Lung (tissue), 11 donors: ENCODE measurements at regions not wholly inside any gene's neighbourhood (a gene's known extent, or its start where the extent isn't known, plus 50 kb on each side); places are given as distances from the start of the nearest gene placed in this dataset.

Experiments used
- ATAC-seq: fragments of 200-7000 bp; cut with Tn5 transposase; one replicate; pipeline ENCODE4 v1.9.1; 2020; ENCODE audit warnings: moderate number of reproducible peaks; ENCODE audit not compliant: insufficient read depth, low FRiP score
- DNase-seq, 3 donors: peaks; one replicate each; pipeline ENCODE4 v3.0.0-alpha.2; 2013 to 2017
- H3K27ac ChIP-seq, 2 donors: one replicate each; pipeline ENCODE4 v1.5.1; 2013; ENCODE audit warnings: mild to moderate bottlenecking in 2 of 2, moderate library complexity in 2 of 2, control low read depth in 1 of 2, inconsistent platforms in 1 of 2, low read depth in 1 of 2, low read length in 1 of 2
- H3K27me3 ChIP-seq, 3 donors: one replicate each; pipeline ENCODE4 v1.5.1; 2013; ENCODE audit warnings: low read length in 2 of 3; ENCODE audit not compliant: control insufficient read depth in 3 of 3, insufficient read depth in 3 of 3
- H3K36me3 ChIP-seq, 4 donors: one replicate each; pipeline ENCODE4 v1.5.1; 2013; ENCODE audit warnings: low read length in 4 of 4, mild to moderate bottlenecking in 1 of 4, moderate library complexity in 1 of 4; ENCODE audit not compliant: control insufficient read depth in 4 of 4, insufficient read depth in 4 of 4
- H3K4me1 ChIP-seq, 5 donors: one replicate each; pipeline ENCODE4 v1.5.1; 2013; ENCODE audit warnings: low read length in 5 of 5, mild to moderate bottlenecking in 2 of 5, moderate library complexity in 1 of 5; ENCODE audit not compliant: control insufficient read depth in 5 of 5, insufficient read depth in 5 of 5
- H3K4me3 ChIP-seq: one replicate; pipeline ENCODE4 v1.5.1; 2013; ENCODE audit warnings: mild to moderate bottlenecking, control low read depth, moderate library complexity
- H3K9ac ChIP-seq, 2 donors: one replicate each; pipeline ENCODE4 v1.5.1; 2013; ENCODE audit warnings: low read length in 2 of 2, control low read depth in 1 of 2; ENCODE audit not compliant: insufficient read depth in 1 of 2
- H3K9me3 ChIP-seq, 4 donors: one replicate each; pipeline ENCODE4 v1.5.1; 2013; ENCODE audit warnings: low read length in 3 of 4, mild to moderate bottlenecking in 1 of 4, moderate library complexity in 1 of 4; ENCODE audit not compliant: control insufficient read depth in 4 of 4, insufficient read depth in 3 of 4
- CTCF ChIP-seq: IDR thresholded peaks from 2 replicates; pipeline ENCODE4 v1.5.1; 2012; ENCODE audit warnings: mild to moderate bottlenecking; ENCODE audit errors: control extremely low read depth, extremely low read depth
- WGBS, 2 donors: extraction: QIAGEN DNeasy Blood & Tissue Kit; methylation state at CpG; one replicate each; pipeline ENCODE4 v1.1.7; 2013; 5-methylcytosine and 5-hydroxymethylcytosine counted together
- donor health status: control.
- donor health status: control.
- donor health status: Bipolar disorder and iron deficiency.
- donor health status: healthy.
- donor health status: DM: yes; HTN: yes; CAD: no.

- Histone ChIP-seq H3K4me1 (no peaks in the 10 kb centered on the region), H3K9me3 (no peaks in the 10 kb centered on the region), H3K27me3 (no peaks in the 10 kb centered on the region), H3K9ac (no peak overlapping the region), H3K4me3 (no peak overlapping the region), H3K36me3 (no peaks in the 10 kb centered on the region), H3K27ac (no peak overlapping the region)
- WGBS, 2 donors: 76 to 83% methylated on average over 4 of the region's 4 CpGs
- no peak for TF ChIP-seq CTCF
- DNase-seq (no peak), ATAC-seq (no peak)
Observed at GRCh38 chr18:7395566-7395965, 164.7 kb downstream of the LRRC30 start.

GRCh38 chr18:7413906-7414305 lies 153.2 kb upstream of the PTPRM start:
- Histone ChIP-seq H3K27ac (no peak overlapping the region), H3K9ac (no peak overlapping the region), H3K36me3 (no peaks in the 10 kb centered on the region), H3K27me3 (no peaks in the 10 kb centered on the region), H3K9me3 (no peaks in the 10 kb centered on the region), H3K4me3 (no peak overlapping the region), H3K4me1 (peaks cover 0 to 1% (median 0%) of the 10 kb centered on the region in 5 donors)
- TF ChIP-seq CTCF: no peak
- DNase-seq: no peak
- 92% methylated on average over 3 of the region's 3 CpGs for WGBS, 2 donors
- no peak for ATAC-seq

GRCh38 chr18:7414459-7414858 lies 152.7 kb upstream of the PTPRM start:
- no peaks in the 10 kb centered on the region for H3K27me3 ChIP-seq
- peaks cover 0 to 1% (median 0%) of the 10 kb centered on the region in 5 donors for H3K4me1 ChIP-seq
- H3K27ac ChIP-seq: peak overlapping the region in 1 of 2 donors; percentile 67
- DNase-seq (peak in 1 of 3 donors; percentile 25), ATAC-seq (peak; percentile 41)
- H3K9me3 ChIP-seq: no peaks in the 10 kb centered on the region
- no peak overlapping the region for H3K4me3 ChIP-seq
- no peak for TF ChIP-seq CTCF
- no peak overlapping the region for H3K9ac ChIP-seq
- WGBS, 2 donors: 68 to 79% methylated on average over 2 of the region's 2 CpGs
- no peaks in the 10 kb centered on the region for H3K36me3 ChIP-seq
